ENCODE measurements at regions not wholly inside any gene's neighbourhood (a gene's known extent, or its start where the extent isn't known, plus 50 kb on each side); places are given as distances from the start of the nearest gene placed in this dataset.

- TF ChIP-seq, protein P1, sequence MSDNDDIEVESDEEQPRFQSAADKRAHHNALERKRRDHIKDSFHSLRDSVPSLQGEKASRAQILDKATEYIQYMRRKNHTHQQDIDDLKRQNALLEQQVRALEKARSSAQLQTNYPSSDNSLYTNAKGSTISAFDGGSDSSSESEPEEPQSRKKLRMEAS (IDR thresholded peaks at IDR 0.05) = no peak
- TF ChIP-seq ZNF302 (CRISPR knock-in tag; IDR thresholded peaks at IDR 0.05) = no peak
- no peak for TF ChIP-seq RCOR1 (IDR thresholded peaks at IDR 0.05; ENCODE audit: low read depth, low read length)
- no peak for TF ChIP-seq E2F6 (IDR thresholded peaks at IDR 0.05; ENCODE audit: borderline replicate concordance, low read depth)
- TF ChIP-seq CHD2 (IDR thresholded peaks at IDR 0.05; ENCODE audit: low read length, partially characterized antibody) = no peak
- TF ChIP-seq POLR2A (IDR thresholded peaks at IDR 0.05; ENCODE audit: low read length) = no peak
- no peak for TF ChIP-seq POLR2AphosphoS2 (conservative IDR thresholded peaks at IDR 0.05; ENCODE audit: low read length)
- no peak for TF ChIP-seq RAD21 (conservative IDR thresholded peaks at IDR 0.05 in 1 of 2, IDR thresholded peaks at IDR 0.05 in 1 of 2)
- TF ChIP-seq, protein P2, sequence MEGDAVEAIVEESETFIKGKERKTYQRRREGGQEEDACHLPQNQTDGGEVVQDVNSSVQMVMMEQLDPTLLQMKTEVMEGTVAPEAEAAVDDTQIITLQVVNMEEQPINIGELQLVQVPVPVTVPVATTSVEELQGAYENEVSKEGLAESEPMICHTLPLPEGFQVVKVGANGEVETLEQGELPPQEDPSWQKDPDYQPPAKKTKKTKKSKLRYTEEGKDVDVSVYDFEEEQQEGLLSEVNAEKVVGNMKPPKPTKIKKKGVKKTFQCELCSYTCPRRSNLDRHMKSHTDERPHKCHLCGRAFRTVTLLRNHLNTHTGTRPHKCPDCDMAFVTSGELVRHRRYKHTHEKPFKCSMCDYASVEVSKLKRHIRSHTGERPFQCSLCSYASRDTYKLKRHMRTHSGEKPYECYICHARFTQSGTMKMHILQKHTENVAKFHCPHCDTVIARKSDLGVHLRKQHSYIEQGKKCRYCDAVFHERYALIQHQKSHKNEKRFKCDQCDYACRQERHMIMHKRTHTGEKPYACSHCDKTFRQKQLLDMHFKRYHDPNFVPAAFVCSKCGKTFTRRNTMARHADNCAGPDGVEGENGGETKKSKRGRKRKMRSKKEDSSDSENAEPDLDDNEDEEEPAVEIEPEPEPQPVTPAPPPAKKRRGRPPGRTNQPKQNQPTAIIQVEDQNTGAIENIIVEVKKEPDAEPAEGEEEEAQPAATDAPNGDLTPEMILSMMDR (IDR thresholded peaks at IDR 0.05) = no peak
Observed at GRCh38 chr2:58562276-58562675, 321.2 kb upstream of the FANCL start.

Data from A549 (cell line).